OCI-LY3 (cell line): ENCODE measurements at regions not wholly inside any gene's neighbourhood (a gene's known extent, or its start where the extent isn't known, plus 50 kb on each side); places are given as distances from the start of the nearest gene placed in this dataset.

Experiments
- CTCF ChIP-seq: fragments of 200-600, 300-600 bp; sonication (generic); IDR thresholded peaks from 2 replicates; pipeline ENCODE4 v1.5.1; 2014; ENCODE audit warnings: antibody characterized with exemption, low read length, low read depth
- EZH2phosphoT487 ChIP-seq: fragments of 200-600 bp; shearing (Covaris generic); IDR thresholded peaks from 2 replicates; pipeline ENCODE4 v1.6.1; 2018; ENCODE audit warnings: antibody characterized with exemption, mixed run types, low read depth

DNA sequence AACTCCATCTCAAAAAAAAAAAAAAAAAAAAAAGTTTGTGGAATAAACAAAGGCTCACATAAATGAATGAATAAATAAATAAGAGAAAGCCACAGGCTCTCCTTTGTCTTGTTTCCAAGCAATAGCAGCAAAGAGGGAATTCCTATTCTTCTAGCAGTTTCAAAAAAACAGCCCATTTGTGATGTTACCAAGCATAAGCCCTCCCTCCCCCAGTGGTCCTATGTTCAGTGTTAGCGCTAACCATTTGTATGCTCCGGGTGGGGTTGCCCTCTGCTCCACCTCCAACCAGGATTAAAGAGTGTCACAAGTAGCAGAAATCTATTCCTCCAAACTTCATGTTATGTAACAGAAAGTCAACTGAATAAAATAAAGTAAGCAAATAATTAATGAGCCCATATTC, 1215.0 kb upstream of the TENM4 start:
- no peak for TF ChIP-seq CTCF
- no peak for TF ChIP-seq EZH2phosphoT487
